ENCODE measurements at regions not wholly inside any gene's neighbourhood (a gene's known extent, or its start where the extent isn't known, plus 50 kb on each side); places are given as distances from the start of the nearest gene placed in this dataset.

GRCh38 chr2:64867253-64867996 lies 121.8 kb upstream of the SLC1A4 start:
- Histone ChIP-seq H3K27ac (no peak overlapping the region), H3K4me3 (no peak overlapping the region), H3K9me3 (no peaks in the 10 kb centered on the region), H3K4me1 (peaks cover 31% of the 10 kb centered on the region), H3K36me3 (no peaks in the 10 kb centered on the region), H3K27me3 (no peaks in the 10 kb centered on the region)
- WGBS, result 85% methylated on average over 9 of the region's 9 CpGs
- peak in 1 of 2 donors; percentile 37 for DNase-seq (ENCODE audit: low spot score in 2 of 2)
- TF ChIP-seq POLR2AphosphoS5 (IDR thresholded peaks at IDR 0.05) (no peak), EP300 (IDR thresholded peaks at IDR 0.05) (no peak), CTCF (IDR thresholded peaks at IDR 0.05) (no peak), POLR2A (IDR thresholded peaks at IDR 0.05) (no peak)

GRCh38 chr2:64869126-64869525 lies 120.1 kb upstream of the SLC1A4 start:
- peak in 1 of 2 donors; percentile 71 for DNase-seq (ENCODE audit: low spot score in 2 of 2)
- Histone ChIP-seq H3K27ac (no peak overlapping the region), H3K9me3 (no peaks in the 10 kb centered on the region), H3K4me3 (no peak overlapping the region), H3K27me3 (no peaks in the 10 kb centered on the region), H3K36me3 (no peaks in the 10 kb centered on the region), H3K4me1 (peaks cover 34% of the 10 kb centered on the region)
- TF ChIP-seq POLR2A (IDR thresholded peaks at IDR 0.05) (no peak), EP300 (IDR thresholded peaks at IDR 0.05) (no peak)
- WGBS, result 85% methylated on average over 10 of the region's 10 CpGs

GRCh38 chr2:64873472-64873924 lies 115.7 kb upstream of the SLC1A4 start:
- Histone ChIP-seq H3K36me3 (no peaks in the 10 kb centered on the region), H3K4me3 (peak overlapping the region; percentile 31), H3K27me3 (no peaks in the 10 kb centered on the region), H3K27ac (no peak overlapping the region), H3K4me1 (peaks cover 19% of the 10 kb centered on the region), H3K9me3 (no peaks in the 10 kb centered on the region)
- WGBS, result 0% methylated on average over 4 of the region's 14 CpGs
- TF ChIP-seq CTCF (IDR thresholded peaks at IDR 0.05) (peak; percentile 88 to 95), POLR2AphosphoS5 (IDR thresholded peaks at IDR 0.05) (no peak)
- DNase-seq (ENCODE audit: low spot score in 2 of 2), result peak; percentile 89 to 93

DNA sequence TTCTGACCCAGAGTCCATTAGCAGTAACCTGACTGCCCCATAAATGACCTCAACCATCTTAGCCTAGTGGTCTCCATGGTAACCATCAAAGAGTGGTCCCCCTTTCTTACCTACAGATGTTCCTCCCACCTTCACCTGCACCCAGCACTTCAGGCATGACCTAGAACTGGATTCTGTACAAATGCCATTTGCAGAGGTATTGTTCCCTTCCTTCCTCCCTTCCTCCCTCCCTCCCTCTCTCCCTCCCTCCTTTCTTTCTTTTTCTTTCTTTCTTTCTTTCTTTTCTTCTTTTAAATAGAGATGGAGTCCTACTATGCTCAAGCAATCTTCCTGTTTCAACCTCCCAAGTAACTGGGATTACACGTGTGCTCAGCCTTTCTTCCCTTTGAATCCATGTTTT lies 114.6 kb upstream of the SLC1A4 start:
- TF ChIP-seq CTCF (IDR thresholded peaks at IDR 0.05) (no peak), POLR2A (IDR thresholded peaks at IDR 0.05) (no peak), POLR2AphosphoS5 (IDR thresholded peaks at IDR 0.05) (no peak)
- Histone ChIP-seq H3K9me3 (no peaks in the 10 kb centered on the region), H3K4me1 (peaks cover 27% of the 10 kb centered on the region), H3K27ac (no peak overlapping the region), H3K36me3 (no peaks in the 10 kb centered on the region), H3K27me3 (no peaks in the 10 kb centered on the region), H3K4me3 (no peak overlapping the region)
- no peak for DNase-seq (ENCODE audit: low spot score in 2 of 2)
- 78% methylated on average over 1 of the region's 1 CpG for WGBS

DNA sequence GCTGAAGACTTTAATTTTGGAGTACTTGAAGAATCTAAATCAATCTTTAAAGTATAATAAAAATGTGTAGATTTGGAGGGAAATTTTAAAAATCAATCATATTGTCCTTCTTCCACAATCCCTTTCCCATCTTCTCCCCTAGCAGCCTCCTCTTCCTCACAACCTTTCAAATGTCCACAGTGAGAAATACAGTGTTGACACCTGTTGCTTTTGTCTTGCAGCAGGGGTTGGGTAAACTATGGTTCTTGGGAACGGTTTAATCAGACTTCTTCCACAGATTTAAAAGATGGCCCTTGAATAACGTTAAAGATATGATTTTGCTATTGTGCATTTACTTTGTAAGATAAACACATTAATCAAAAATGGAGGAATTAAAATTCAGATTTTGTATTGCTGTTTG lies 113.8 kb upstream of the SLC1A4 start:
- Histone ChIP-seq H3K9me3 (no peaks in the 10 kb centered on the region), H3K4me1 (peaks cover 27% of the 10 kb centered on the region), H3K27me3 (no peaks in the 10 kb centered on the region), H3K36me3 (no peaks in the 10 kb centered on the region), H3K4me3 (no peak overlapping the region), H3K27ac (no peak overlapping the region)
- TF ChIP-seq EP300 (IDR thresholded peaks at IDR 0.05) (no peak), POLR2A (IDR thresholded peaks at IDR 0.05) (no peak), CTCF (IDR thresholded peaks at IDR 0.05) (no peak), POLR2AphosphoS5 (IDR thresholded peaks at IDR 0.05) (no peak)
- 52% methylated on average over 2 of the region's 2 CpGs for whole genome bisulfite sequencing
- no peak for DNase-seq (ENCODE audit: low spot score in 2 of 2)
